Mammary epithelial cell (primary cell): ENCODE measurements at regions not wholly inside any gene's neighbourhood (a gene's known extent, or its start where the extent isn't known, plus 50 kb on each side); places are given as distances from the start of the nearest gene placed in this dataset.

Experiments used
- EZH2 ChIP-seq: IDR thresholded peaks from 2 replicates; pipeline ENCODE4 v1.6.1; 2012; ENCODE audit warnings: low read length, inconsistent platforms, borderline replicate concordance
- TF ChIP-seq, protein P1 (sequence below), 2 donors: IDR thresholded peaks in 1 of 2; conservative IDR thresholded peaks in 1 of 2; 2 replicates each; pipeline ENCODE4 v1.5.1; 2011 to 2012; ENCODE audit warnings: inconsistent platforms in 2 of 2, low read length in 2 of 2, mild to moderate bottlenecking in 2 of 2, control low read depth in 1 of 2, low read depth in 1 of 2; ENCODE audit not compliant: insufficient read depth in 1 of 2; ENCODE audit errors: extremely low read depth in 1 of 2

- no peak for TF ChIP-seq EZH2
- TF ChIP-seq, protein P1, sequence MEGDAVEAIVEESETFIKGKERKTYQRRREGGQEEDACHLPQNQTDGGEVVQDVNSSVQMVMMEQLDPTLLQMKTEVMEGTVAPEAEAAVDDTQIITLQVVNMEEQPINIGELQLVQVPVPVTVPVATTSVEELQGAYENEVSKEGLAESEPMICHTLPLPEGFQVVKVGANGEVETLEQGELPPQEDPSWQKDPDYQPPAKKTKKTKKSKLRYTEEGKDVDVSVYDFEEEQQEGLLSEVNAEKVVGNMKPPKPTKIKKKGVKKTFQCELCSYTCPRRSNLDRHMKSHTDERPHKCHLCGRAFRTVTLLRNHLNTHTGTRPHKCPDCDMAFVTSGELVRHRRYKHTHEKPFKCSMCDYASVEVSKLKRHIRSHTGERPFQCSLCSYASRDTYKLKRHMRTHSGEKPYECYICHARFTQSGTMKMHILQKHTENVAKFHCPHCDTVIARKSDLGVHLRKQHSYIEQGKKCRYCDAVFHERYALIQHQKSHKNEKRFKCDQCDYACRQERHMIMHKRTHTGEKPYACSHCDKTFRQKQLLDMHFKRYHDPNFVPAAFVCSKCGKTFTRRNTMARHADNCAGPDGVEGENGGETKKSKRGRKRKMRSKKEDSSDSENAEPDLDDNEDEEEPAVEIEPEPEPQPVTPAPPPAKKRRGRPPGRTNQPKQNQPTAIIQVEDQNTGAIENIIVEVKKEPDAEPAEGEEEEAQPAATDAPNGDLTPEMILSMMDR (conservative IDR thresholded peaks at IDR 0.05 in 1 of 2, IDR thresholded peaks at IDR 0.05 in 1 of 2; ENCODE audit: extremely low read depth in 1 of 2, insufficient read depth in 1 of 2, low read depth in 1 of 2, low read length in 2 of 2) = no peak
Measured at GRCh38 chr12:24246376-24246775, 296.9 kb upstream of the SOX5 start.
